BJ (cell line): ENCODE measurements at regions not wholly inside any gene's neighbourhood (a gene's known extent, or its start where the extent isn't known, plus 50 kb on each side); places are given as distances from the start of the nearest gene placed in this dataset.

Experiments used
- CTCF ChIA-PET: fragments of 350-600 bp; formaldehyde crosslinking; extraction: SDS; loops from one replicate; lab custom pipeline; 2021; ENCODE audit warnings: antibody characterized with exemption, inconsistent platforms; lab: Yijun Ruan, JAX
- POLR2A ChIA-PET: fragments of 300-600 bp; sonication (Branson Sonifier 250); formaldehyde crosslinking; extraction: SDS; loops from one replicate; lab custom pipeline; 2021; ENCODE audit warnings: antibody characterized with exemption; lab: Charles Lee
- DNase-seq: peaks from one replicate; pipeline ENCODE4 v3.0.0-alpha.2; 2011; ENCODE audit warnings: low read depth
- H3K27me3 ChIP-seq: 2 replicates; pipeline ENCODE4 v1.6.0; 2011; ENCODE audit warnings: low read length; ENCODE audit not compliant: control insufficient read depth, insufficient read depth
- H3K36me3 ChIP-seq: 2 replicates; pipeline ENCODE4 v1.5.1; 2011; ENCODE audit warnings: low read length; ENCODE audit not compliant: control insufficient read depth, insufficient read depth
- H3K4me3 ChIP-seq: 2 replicates; pipeline ENCODE4 v1.5.1; 2011; ENCODE audit warnings: low read depth, mild to moderate bottlenecking, control low read depth, low read length
- CTCF ChIP-seq: IDR thresholded peaks from 2 replicates; pipeline ENCODE4 v1.5.1; 2011; ENCODE audit warnings: low read depth, mild to moderate bottlenecking, control low read depth, inconsistent platforms, low read length, moderate library complexity; ENCODE audit not compliant: insufficient read depth

GRCh38 chrX:82912382-82912781 lies 595.7 kb upstream of the POU3F4 start:
- POLR2A ChIA-PET: no interaction called here
- no peaks in the 10 kb centered on the region for H3K27me3 ChIP-seq
- no peak for DNase-seq
- TF ChIP-seq CTCF: no peak
- no peak overlapping the region for H3K4me3 ChIP-seq
- CTCF ChIA-PET: no interaction called here
- H3K36me3 ChIP-seq: no peaks in the 10 kb centered on the region

GRCh38 chrX:82934980-82935379 lies 573.1 kb upstream of the POU3F4 start:
- ChIA-PET CTCF (no interaction called here), POLR2A (no interaction called here)
- Histone ChIP-seq H3K27me3 (no peaks in the 10 kb centered on the region), H3K4me3 (no peak overlapping the region), H3K36me3 (no peaks in the 10 kb centered on the region)
- TF ChIP-seq CTCF: no peak
- DNase-seq: no peak

GRCh38 chrX:82945332-82945731 lies 562.8 kb upstream of the POU3F4 start:
- Histone ChIP-seq H3K4me3 (no peak overlapping the region), H3K36me3 (no peaks in the 10 kb centered on the region), H3K27me3 (no peaks in the 10 kb centered on the region)
- TF ChIP-seq CTCF: no peak
- no peak for DNase-seq
- ChIA-PET CTCF (no interaction called here), POLR2A (no interaction called here)

GRCh38 chrX:82961129-82961528 lies 547.0 kb upstream of the POU3F4 start:
- ChIA-PET CTCF (no interaction called here), POLR2A (no interaction called here)
- TF ChIP-seq CTCF: no peak
- H3K4me3 ChIP-seq: no peak overlapping the region
- H3K27me3 ChIP-seq: no peaks in the 10 kb centered on the region
- no peaks in the 10 kb centered on the region for H3K36me3 ChIP-seq
- no peak for DNase-seq

GRCh38 chrX:82973646-82974045 lies 534.4 kb upstream of the POU3F4 start:
- ChIA-PET CTCF (no interaction called here), POLR2A (no interaction called here)
- Histone ChIP-seq H3K36me3 (no peaks in the 10 kb centered on the region), H3K4me3 (no peak overlapping the region), H3K27me3 (no peaks in the 10 kb centered on the region)
- no peak for DNase-seq
- no peak for TF ChIP-seq CTCF
